Body of pancreas (tissue), 4 donors: ENCODE measurements at regions not wholly inside any gene's neighbourhood (a gene's known extent, or its start where the extent isn't known, plus 50 kb on each side); places are given as distances from the start of the nearest gene placed in this dataset.

Experiments used
- ATAC-seq: fragments of 150-250 bp; one replicate; pipeline ENCODE4 v1.9.1; 2016
- DNase-seq, 4 donors: peaks; one replicate each; pipeline ENCODE4 v3.0.0-alpha.2; 2019
- H3K27ac ChIP-seq, 4 donors: fragments of 200-600 bp; sonication (generic); 1 replicate in 3 of 4; 2 replicates in 1 of 4; pipeline versions ENCODE4 v1.5.1 to v1.6.1; 2016 to 2019; ENCODE audit warnings: mild to moderate bottlenecking in 1 of 4, mixed read lengths in 1 of 4, moderate library complexity in 1 of 4
- H3K27me3 ChIP-seq, 2 donors: fragments of 200-600 bp; sonication (generic); one replicate each; pipeline ENCODE4 v1.6.0; 2016; ENCODE audit warnings: mild to moderate bottlenecking in 1 of 2
- H3K36me3 ChIP-seq, 2 donors: fragments of 200-600 bp; sonication (generic); replicated peaks in 1 of 2; 2 replicates each; pipeline ENCODE4 v1.5.1; 2016; ENCODE audit warnings: low read depth in 2 of 2; ENCODE audit not compliant: insufficient read depth in 1 of 2
- H3K4me1 ChIP-seq: fragments of 200-600 bp; sonication (generic); one replicate; pipeline ENCODE4 v1.6.0; 2016
- H3K4me3 ChIP-seq, 2 donors: fragments of 200-600 bp; sonication (generic); 1 replicate in 1 of 2; 2 replicates in 1 of 2; pipeline ENCODE4 v1.5.1; 2016 to 2019
- H3K9me3 ChIP-seq, 3 donors: fragments of 200-600 bp; sonication (generic); 1 replicate in 2 of 3; 2 replicates in 1 of 3; pipeline ENCODE4 v1.5.1; 2016
- CTCF ChIP-seq, 7 experiments: fragments of 450-650 bp in 4 of 7; fragments of 200-600 bp in 3 of 7; sonication (generic) in 3 of 7; IDR thresholded peaks; one replicate each; pipeline ENCODE4 v1.5.1; 2016 to 2019; ENCODE audit warnings: antibody characterized with exemption in 7 of 7
- POLR2A ChIP-seq, 3 donors: fragments of 450-650 bp; IDR thresholded peaks; one replicate each; pipeline ENCODE4 v1.6.1; 2016; ENCODE audit warnings: antibody characterized with exemption in 3 of 3, mild to moderate bottlenecking in 2 of 3
- WGBS, 2 donors: methylation state at CpG; one replicate each; pipeline ENCODE4 v1.1.5; 2017; 5-methylcytosine and 5-hydroxymethylcytosine counted together
- intact Hi-C: fragments of 100-400 bp; cut with DNase I; formaldehyde crosslinking; loops from one replicate; pipeline ENCODE4 v1.15.1; 2023

DNA sequence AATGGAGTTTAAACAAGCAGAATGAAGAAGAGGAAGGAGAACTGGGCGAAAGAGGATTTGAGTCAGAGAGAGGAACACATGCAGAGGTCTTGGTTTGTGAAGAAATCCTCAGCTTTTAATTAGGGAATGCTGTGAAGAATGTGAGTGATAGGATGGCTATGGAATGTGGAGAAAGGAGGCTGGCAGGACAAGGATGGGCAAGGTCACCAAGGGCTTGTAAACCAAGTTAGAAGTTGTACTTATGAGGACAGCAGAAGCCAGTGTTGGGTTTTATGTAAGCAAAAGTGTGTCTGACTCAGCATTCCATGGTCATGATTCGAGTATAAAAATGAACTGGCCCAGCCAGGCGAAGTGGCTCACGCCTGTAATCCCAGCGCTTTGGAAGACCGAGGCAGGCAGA, 60.0 kb upstream of the IL12A start:
- Histone ChIP-seq H3K9me3 (peaks cover 0 to 1% (median 0%) of the 10 kb centered on the region in 3 donors), H3K27ac (no peak overlapping the region), H3K4me3 (no peak overlapping the region), H3K27me3 (no peaks in the 10 kb centered on the region), H3K36me3 (no peaks in the 10 kb centered on the region), H3K4me1 (peaks cover 11% of the 10 kb centered on the region)
- no peak for TF ChIP-seq POLR2A (IDR thresholded peaks at IDR 0.05)
- intact Hi-C loops = no loop called here
- ATAC-seq = no peak
- 83 to 85% methylated on average over 6 of the region's 6 CpGs for WGBS, 2 donors
- no peak for DNase-seq

DNA sequence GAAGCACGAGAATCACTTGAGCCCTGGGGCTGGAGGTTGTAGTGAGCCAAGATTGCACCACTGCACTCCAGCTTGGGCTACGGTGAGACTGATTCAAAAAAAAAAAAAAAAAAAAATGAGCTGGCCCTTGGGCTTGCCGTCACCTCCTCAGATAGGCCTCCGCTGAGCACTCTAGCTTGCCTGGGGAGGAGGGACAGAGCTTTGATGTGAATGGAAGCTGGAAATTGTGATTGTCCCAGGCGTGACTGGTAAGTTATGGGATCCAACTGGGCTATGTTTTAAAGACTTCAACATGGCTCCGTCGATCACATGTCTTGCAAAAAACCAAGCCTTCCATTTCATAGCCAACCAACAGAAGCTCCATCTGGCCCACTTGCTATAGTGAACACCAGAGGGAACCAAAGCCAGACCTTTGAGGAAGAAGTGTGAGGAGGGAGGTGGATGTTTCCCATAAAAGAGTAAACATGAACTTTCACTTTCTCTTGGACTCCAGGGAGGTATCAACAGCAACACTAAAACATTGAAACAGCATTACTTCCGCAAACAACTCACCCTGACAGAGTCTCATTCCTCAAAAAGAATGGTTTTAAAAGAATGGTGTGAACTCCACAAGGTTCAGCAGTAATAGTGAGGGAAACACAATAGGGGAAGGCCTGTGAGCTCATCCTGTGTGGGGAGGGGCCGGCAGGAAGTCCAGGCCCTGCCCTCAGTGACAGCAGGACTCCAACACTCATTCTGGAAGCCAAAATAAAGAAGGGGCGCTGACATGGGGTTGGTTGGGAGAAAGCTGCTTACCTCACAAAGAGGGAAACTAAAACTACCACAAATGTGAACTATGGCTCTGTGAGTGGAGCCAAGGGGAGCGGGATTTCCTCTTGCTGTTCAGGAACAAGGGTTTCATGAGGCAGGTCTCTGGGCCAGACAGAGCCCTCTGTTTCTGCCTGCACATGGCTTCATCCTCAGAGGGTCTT, 59.2 kb upstream of the IL12A start:
- TF ChIP-seq POLR2A (IDR thresholded peaks at IDR 0.05) (no peak), CTCF (IDR thresholded peaks at IDR 0.05) (peak in 3 of 7 experiments; percentile 10 to 35 (median 14))
- peak overlapping the region in 1 of 4 donors; percentile 48 for H3K27ac ChIP-seq
- no peaks in the 10 kb centered on the region for H3K27me3 ChIP-seq
- no peak overlapping the region for H3K4me3 ChIP-seq
- H3K9me3 ChIP-seq = peaks cover 0 to 9% (median 0%) of the 10 kb centered on the region in 3 donors
- H3K4me1 ChIP-seq = peaks cover 11% of the 10 kb centered on the region
- ATAC-seq (peak; percentile 30), DNase-seq (peak in 1 of 4 donors; percentile 25)
- 72 to 85% methylated on average over 11 of the region's 11 CpGs for WGBS, 2 donors
- H3K36me3 ChIP-seq = no peaks in the 10 kb centered on the region
- intact Hi-C loops = no loop called here

DNA sequence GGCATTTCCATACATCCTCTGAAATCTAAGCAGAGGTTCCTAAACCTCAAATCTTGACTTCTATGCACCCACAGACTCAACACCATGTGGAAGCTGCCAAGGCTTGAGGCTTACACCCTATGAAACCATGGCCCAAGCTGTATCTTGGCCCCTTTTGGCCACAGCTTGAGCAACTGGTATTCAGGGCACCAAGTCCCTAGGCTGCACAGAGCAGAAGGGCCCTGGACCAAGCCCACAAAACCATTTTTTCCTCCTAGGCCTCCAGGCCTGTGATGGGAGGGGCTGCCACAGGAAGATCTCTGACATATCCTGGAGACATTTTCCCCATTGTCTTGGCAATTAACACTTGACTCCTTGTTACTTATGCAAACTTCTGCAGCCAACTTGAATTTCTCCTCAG, 54.4 kb upstream of the IL12A start:
- no peak overlapping the region for H3K4me3 ChIP-seq
- DNase-seq (no peak), ATAC-seq (no peak)
- peaks cover 11% of the 10 kb centered on the region for H3K4me1 ChIP-seq
- H3K27ac ChIP-seq = no peak overlapping the region
- no peak for TF ChIP-seq POLR2A (IDR thresholded peaks at IDR 0.05)
- no peak for TF ChIP-seq CTCF (IDR thresholded peaks at IDR 0.05)
- H3K9me3 ChIP-seq = peaks cover 0 to 11% (median 0%) of the 10 kb centered on the region in 3 donors
- intact Hi-C loops = no loop called here
- no peaks in the 10 kb centered on the region for H3K36me3 ChIP-seq
- no peaks in the 10 kb centered on the region for H3K27me3 ChIP-seq

GRCh38 chr3:159936541-159936940, 52.1 kb upstream of the IL12A start:
- no peak overlapping the region for H3K27ac ChIP-seq
- no peaks in the 10 kb centered on the region for H3K4me1 ChIP-seq
- H3K4me3 ChIP-seq = no peak overlapping the region
- DNase-seq = no peak
- ATAC-seq = no peak
- no peaks in the 10 kb centered on the region for H3K36me3 ChIP-seq
- intact Hi-C loops = no loop called here
- TF ChIP-seq CTCF (IDR thresholded peaks at IDR 0.05) (no peak), POLR2A (IDR thresholded peaks at IDR 0.05) (no peak)
- H3K27me3 ChIP-seq = no peaks in the 10 kb centered on the region
- peaks cover 0 to 11% (median 0%) of the 10 kb centered on the region in 3 donors for H3K9me3 ChIP-seq

- no peak for DNase-seq
- Histone ChIP-seq H3K36me3 (no peaks in the 10 kb centered on the region), H3K27ac (no peak overlapping the region), H3K4me3 (no peak overlapping the region), H3K4me1 (no peaks in the 10 kb centered on the region), H3K9me3 (peaks cover 0 to 11% (median 0%) of the 10 kb centered on the region in 3 donors), H3K27me3 (no peaks in the 10 kb centered on the region)
- no peak for TF ChIP-seq CTCF (IDR thresholded peaks at IDR 0.05)
- no peak for TF ChIP-seq POLR2A (IDR thresholded peaks at IDR 0.05)
- no peak for ATAC-seq
- 59 to 73% methylated on average over 4 of the region's 4 CpGs for WGBS, 2 donors
- intact Hi-C loops = no loop called here
Measured at GRCh38 chr3:159937561-159938166, 51.0 kb upstream of the IL12A start.
